Astrocyte (in vitro differentiated cells and primary cell): ENCODE measurements at regions not wholly inside any gene's neighbourhood (a gene's known extent, or its start where the extent isn't known, plus 50 kb on each side); places are given as distances from the start of the nearest gene placed in this dataset.

Source experiments
- DNase-seq: peaks from one replicate; pipeline ENCODE4 v3.0.0-alpha.2; 2010; ENCODE audit warnings: low read depth
- FAIRE-seq: peaks from 2 replicates; lab custom pipeline; 2011; peaks lifted over from hg19 to GRCh38; lab: Jason Lieb, UNC
- H2AFZ ChIP-seq: 2 replicates; pipeline ENCODE4 v1.6.0; 2012; ENCODE audit warnings: low read depth, low read length, inconsistent platforms
- H3K27ac ChIP-seq: 2 replicates; pipeline ENCODE4 v1.5.1; 2011; ENCODE audit warnings: low read depth, low read length, inconsistent platforms
- H3K27me3 ChIP-seq: 2 replicates; pipeline ENCODE4 v1.6.0; 2011; ENCODE audit warnings: low read length, inconsistent platforms; ENCODE audit not compliant: insufficient read depth
- H3K36me3 ChIP-seq: 2 replicates; pipeline ENCODE4 v1.5.1; 2011; ENCODE audit warnings: low read length, inconsistent platforms; ENCODE audit not compliant: insufficient read depth
- H3K4me1 ChIP-seq: 2 replicates; pipeline ENCODE4 v1.5.1; 2011; ENCODE audit warnings: low read length, inconsistent platforms; ENCODE audit not compliant: insufficient read depth
- H3K4me2 ChIP-seq: 2 replicates; pipeline ENCODE4 v1.6.0; 2012; ENCODE audit warnings: low read length, inconsistent platforms
- H3K4me3 ChIP-seq: 2 replicates; pipeline ENCODE4 v1.5.1; 2011; ENCODE audit warnings: low read depth, mild to moderate bottlenecking, low read length, inconsistent platforms; ENCODE audit not compliant: insufficient read depth
- H3K79me2 ChIP-seq: 2 replicates; pipeline ENCODE4 v1.6.0; 2012; ENCODE audit warnings: mild to moderate bottlenecking, low read length, inconsistent platforms; ENCODE audit not compliant: insufficient read depth
- H3K9ac ChIP-seq: 2 replicates; pipeline ENCODE4 v1.6.0; 2012; ENCODE audit warnings: mild to moderate bottlenecking, low read length, inconsistent platforms
- H3K9me3 ChIP-seq: 2 replicates; pipeline ENCODE4 v1.5.1; 2012; ENCODE audit warnings: low read depth, mild to moderate bottlenecking, low read length, inconsistent platforms; ENCODE audit not compliant: insufficient read depth
- H4K20me1 ChIP-seq: 2 replicates; pipeline ENCODE4 v1.6.0; 2012; ENCODE audit warnings: low read length, inconsistent platforms; ENCODE audit not compliant: insufficient read depth
- H3K27ac Mint-ChIP-seq: one replicate; pipeline ENCODE4 v1.8.0; 2021; ENCODE audit warnings: mild to moderate bottlenecking, mixed read lengths; ENCODE audit not compliant: unreplicated experiment
- H3K27me3 Mint-ChIP-seq: one replicate; pipeline ENCODE4 v1.8.0; 2021; ENCODE audit warnings: low read depth, mixed read lengths; ENCODE audit not compliant: unreplicated experiment
- H3K36me3 Mint-ChIP-seq: one replicate; pipeline ENCODE4 v1.8.0; 2021; ENCODE audit warnings: low read depth, mixed read lengths; ENCODE audit not compliant: unreplicated experiment
- H3K4me1 Mint-ChIP-seq: one replicate; pipeline ENCODE4 v1.8.0; 2021; ENCODE audit warnings: low read depth, mixed read lengths; ENCODE audit not compliant: unreplicated experiment
- H3K4me3 Mint-ChIP-seq: one replicate; pipeline ENCODE4 v1.8.0; 2021; ENCODE audit warnings: mild to moderate bottlenecking, moderate library complexity, mixed read lengths; ENCODE audit not compliant: unreplicated experiment
- H3K9me3 Mint-ChIP-seq: one replicate; pipeline ENCODE4 v1.8.0; 2021; ENCODE audit warnings: mild to moderate bottlenecking, mixed read lengths; ENCODE audit not compliant: unreplicated experiment
- CTCF ChIP-seq: IDR thresholded peaks from 2 replicates; pipeline ENCODE4 v1.5.1; 2011; ENCODE audit warnings: low read depth, mild to moderate bottlenecking, inconsistent platforms, low read length, moderate library complexity; ENCODE audit not compliant: insufficient read depth
- EZH2 ChIP-seq: IDR thresholded peaks from 2 replicates; pipeline ENCODE4 v1.6.1; 2012; ENCODE audit warnings: mild to moderate bottlenecking, low read length, inconsistent platforms; ENCODE audit not compliant: insufficient read depth

- Histone ChIP-seq H4K20me1 (no peaks in the 10 kb centered on the region), H3K9ac (no peak overlapping the region), H3K27me3 (no peaks in the 10 kb centered on the region), H3K79me2 (no peaks in the 10 kb centered on the region), H3K9me3 (no peaks in the 10 kb centered on the region), H3K36me3 (no peaks in the 10 kb centered on the region), H2AFZ (no peak overlapping the region), H3K27ac (no peak overlapping the region), H3K4me3 (no peak overlapping the region), H3K4me1 (no peaks in the 10 kb centered on the region), H3K4me2 (no peak overlapping the region)
- peaks cover 8% of the 10 kb centered on the region for H3K4me1 Mint-ChIP-seq
- no peak overlapping the region for H3K4me3 Mint-ChIP-seq
- no peak overlapping the region for H3K27ac Mint-ChIP-seq
- H3K36me3 Mint-ChIP-seq = no peaks in the 10 kb centered on the region
- H3K27me3 Mint-ChIP-seq = no peaks in the 10 kb centered on the region
- no peaks in the 10 kb centered on the region for H3K9me3 Mint-ChIP-seq
- TF ChIP-seq CTCF (no peak), EZH2 (no peak)
- FAIRE-seq (no peak), DNase-seq (no peak)
Measured at GRCh38 chr16:64878940-64879339, 242.9 kb downstream of the CDH11 start.

GRCh38 chr16:64872101-64872500 lies 249.8 kb downstream of the CDH11 start:
- H3K9me3 ChIP-seq = no peaks in the 10 kb centered on the region
- no peak for FAIRE-seq
- no peak overlapping the region for H3K4me2 ChIP-seq
- H3K27ac Mint-ChIP-seq = no peak overlapping the region
- no peak overlapping the region for H3K4me3 ChIP-seq
- H3K27me3 Mint-ChIP-seq = no peaks in the 10 kb centered on the region
- H3K36me3 ChIP-seq = no peaks in the 10 kb centered on the region
- DNase-seq = no peak
- H3K4me1 Mint-ChIP-seq = no peaks in the 10 kb centered on the region
- TF ChIP-seq CTCF (no peak), EZH2 (no peak)
- H3K36me3 Mint-ChIP-seq = no peaks in the 10 kb centered on the region
- no peaks in the 10 kb centered on the region for H3K4me1 ChIP-seq
- H3K9me3 Mint-ChIP-seq = no peaks in the 10 kb centered on the region
- H3K27ac ChIP-seq = no peak overlapping the region
- no peaks in the 10 kb centered on the region for H4K20me1 ChIP-seq
- no peak overlapping the region for H2AFZ ChIP-seq
- H3K79me2 ChIP-seq = no peaks in the 10 kb centered on the region
- H3K4me3 Mint-ChIP-seq = no peak overlapping the region
- H3K27me3 ChIP-seq = no peaks in the 10 kb centered on the region
- no peak overlapping the region for H3K9ac ChIP-seq

- Histone ChIP-seq H3K9ac (no peak overlapping the region), H3K79me2 (no peaks in the 10 kb centered on the region), H3K9me3 (no peaks in the 10 kb centered on the region), H3K27me3 (no peaks in the 10 kb centered on the region), H4K20me1 (no peaks in the 10 kb centered on the region), H3K36me3 (no peaks in the 10 kb centered on the region), H2AFZ (peak overlapping the region; percentile 14), H3K4me3 (no peak overlapping the region), H3K4me2 (no peak overlapping the region), H3K4me1 (peaks cover 2% of the 10 kb centered on the region), H3K27ac (no peak overlapping the region)
- Mint-ChIP-seq H3K4me3 (no peak overlapping the region), H3K36me3 (no peaks in the 10 kb centered on the region), H3K4me1 (no peaks in the 10 kb centered on the region), H3K27ac (no peak overlapping the region), H3K27me3 (no peaks in the 10 kb centered on the region), H3K9me3 (no peaks in the 10 kb centered on the region)
- DNase-seq = no peak
- no peak for TF ChIP-seq CTCF
- TF ChIP-seq EZH2 = no peak
- FAIRE-seq = no peak
Measured at GRCh38 chr16:64870859-64871258, 251.0 kb downstream of the CDH11 start.
